Heart left ventricle (tissue), 13 donors: ENCODE measurements at regions not wholly inside any gene's neighbourhood (a gene's known extent, or its start where the extent isn't known, plus 50 kb on each side); places are given as distances from the start of the nearest gene placed in this dataset.

ENCODE experiments used
- CTCF ChIP-seq, 12 donors: fragments of 200-600 bp; sonication (generic) in 4 of 12; IDR thresholded peaks; one replicate each; pipeline versions ENCODE4 v1.5.0 to v1.8.0; 2018 to 2022; ENCODE audit warnings: antibody characterized with exemption in 12 of 12, mild to moderate bottlenecking in 5 of 12
- POLR2A ChIP-seq, 2 donors: fragments of 450-650 bp; IDR thresholded peaks; one replicate each; pipeline ENCODE4 v1.6.1; 2017; ENCODE audit warnings: antibody characterized with exemption in 2 of 2, mild to moderate bottlenecking in 2 of 2, moderate library complexity in 2 of 2
- donor health status: ischemic (EF 13 %, LVEDD 7.1; RV severe dilation, severe dysfunction).
- donor health status: DM: no; HTN: yes; CAD: no.
- donor health status: DM: no; HTN: no; CAD: no.
- donor health status: ischemic (EF 25% LVEDD 6.9; RV normal size, moderate dysfunction).
- donor health status: ischemic (EF 25% LVEDD 5.7; RV mildly dilated, moderate dysfunction).
- donor health status: ischemic (EF 35%, LVEDD 5.7; RV mildly dilated, moderate dysfunction).
- donor health status: nonischemic (EF 11% LVEDD 7.7; RV severe dilation, severe dysfunction).
- donor health status: DM: yes; HTN: yes; CAD: no.
- donor health status: PGD.
- donor health status: ischemic (EF 29% LVEDD 5.4; RV normal size, mild dysfunction).
- donor health status: nonischemic (EF 23%, LVEDD 6.1; RV moderate dilation, normal function).

- TF ChIP-seq CTCF (IDR thresholded peaks at IDR 0.05) (no peak), POLR2A (IDR thresholded peaks at IDR 0.05) (no peak)
Observed at GRCh38 chr9:107693625-107694326, 204.2 kb upstream of the KLF4 start.
